Glutamatergic neuron (in vitro differentiated cells): ENCODE measurements at regions not wholly inside any gene's neighbourhood (a gene's known extent, or its start where the extent isn't known, plus 50 kb on each side); places are given as distances from the start of the nearest gene placed in this dataset.

Experiments used
- DNase-seq: peaks from one replicate; pipeline ENCODE4 v3.0.0; 2022
- H3K27ac Mint-ChIP-seq: one replicate; pipeline ENCODE4 v1.8.0; 2020; ENCODE audit warnings: mild to moderate bottlenecking, mixed read lengths, inconsistent platforms; ENCODE audit not compliant: unreplicated experiment
- H3K27me3 Mint-ChIP-seq: one replicate; pipeline ENCODE4 v1.8.0; 2020; ENCODE audit warnings: mild to moderate bottlenecking, moderate library complexity, mixed read lengths, inconsistent platforms; ENCODE audit not compliant: unreplicated experiment
- H3K36me3 Mint-ChIP-seq: one replicate; pipeline ENCODE4 v1.8.0; 2020; ENCODE audit warnings: mild to moderate bottlenecking, mixed read lengths, inconsistent platforms; ENCODE audit not compliant: unreplicated experiment
- H3K4me1 Mint-ChIP-seq: one replicate; pipeline ENCODE4 v1.8.0; 2020; ENCODE audit warnings: mild to moderate bottlenecking, low read depth, mixed read lengths, inconsistent platforms; ENCODE audit not compliant: unreplicated experiment
- H3K4me3 Mint-ChIP-seq: one replicate; pipeline ENCODE4 v1.8.0; 2020; ENCODE audit warnings: mild to moderate bottlenecking, mixed read lengths, inconsistent platforms; ENCODE audit not compliant: unreplicated experiment
- H3K9me3 Mint-ChIP-seq: one replicate; pipeline ENCODE4 v1.8.0; 2020; ENCODE audit warnings: mild to moderate bottlenecking, moderate library complexity, mixed read lengths, inconsistent platforms; ENCODE audit not compliant: unreplicated experiment
- TF ChIP-seq, protein P1 (sequence below): fragments of 200-600 bp; sonication (generic); IDR thresholded peaks from one replicate; pipeline ENCODE4 v1.5.0; 2021; ENCODE audit not compliant: partially characterized antibody, unreplicated experiment

DNA sequence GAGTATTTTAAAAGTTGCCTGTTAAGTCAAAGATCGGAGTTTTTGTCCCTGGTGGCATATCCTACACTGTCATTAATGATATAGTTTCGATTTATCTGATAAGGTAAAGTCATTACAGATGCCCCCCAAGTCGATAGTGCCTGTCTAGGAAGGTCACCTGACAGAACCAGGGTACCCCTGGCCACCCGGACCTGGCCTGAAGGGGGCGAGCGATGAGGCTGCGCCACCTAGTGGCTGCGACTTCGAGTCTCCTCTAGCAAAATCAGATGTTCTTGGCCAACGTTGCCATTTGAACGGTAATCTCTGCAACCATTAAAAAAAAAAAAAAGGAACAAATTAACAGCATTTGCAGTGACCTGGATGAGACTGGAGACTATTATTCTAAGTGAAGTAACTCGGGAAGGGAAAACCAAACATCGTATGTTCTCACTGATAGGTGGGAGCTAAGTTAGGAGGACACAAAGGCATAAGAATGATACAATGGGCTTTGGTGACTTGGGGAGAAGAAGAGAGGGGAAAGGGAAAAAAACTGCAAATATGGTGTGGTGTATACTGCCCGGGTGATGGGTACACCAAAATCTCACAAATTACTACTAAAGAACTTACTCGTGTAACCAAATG lies 565.1 kb downstream of the LIG4 start:
- TF ChIP-seq, protein P1, sequence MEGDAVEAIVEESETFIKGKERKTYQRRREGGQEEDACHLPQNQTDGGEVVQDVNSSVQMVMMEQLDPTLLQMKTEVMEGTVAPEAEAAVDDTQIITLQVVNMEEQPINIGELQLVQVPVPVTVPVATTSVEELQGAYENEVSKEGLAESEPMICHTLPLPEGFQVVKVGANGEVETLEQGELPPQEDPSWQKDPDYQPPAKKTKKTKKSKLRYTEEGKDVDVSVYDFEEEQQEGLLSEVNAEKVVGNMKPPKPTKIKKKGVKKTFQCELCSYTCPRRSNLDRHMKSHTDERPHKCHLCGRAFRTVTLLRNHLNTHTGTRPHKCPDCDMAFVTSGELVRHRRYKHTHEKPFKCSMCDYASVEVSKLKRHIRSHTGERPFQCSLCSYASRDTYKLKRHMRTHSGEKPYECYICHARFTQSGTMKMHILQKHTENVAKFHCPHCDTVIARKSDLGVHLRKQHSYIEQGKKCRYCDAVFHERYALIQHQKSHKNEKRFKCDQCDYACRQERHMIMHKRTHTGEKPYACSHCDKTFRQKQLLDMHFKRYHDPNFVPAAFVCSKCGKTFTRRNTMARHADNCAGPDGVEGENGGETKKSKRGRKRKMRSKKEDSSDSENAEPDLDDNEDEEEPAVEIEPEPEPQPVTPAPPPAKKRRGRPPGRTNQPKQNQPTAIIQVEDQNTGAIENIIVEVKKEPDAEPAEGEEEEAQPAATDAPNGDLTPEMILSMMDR, result peak; percentile 92
- H3K4me1 Mint-ChIP-seq, result peaks cover 3% of the 10 kb centered on the region
- H3K9me3 Mint-ChIP-seq, result no peaks in the 10 kb centered on the region
- no peaks in the 10 kb centered on the region for H3K36me3 Mint-ChIP-seq
- no peak overlapping the region for H3K27ac Mint-ChIP-seq
- H3K4me3 Mint-ChIP-seq, result no peak overlapping the region
- H3K27me3 Mint-ChIP-seq, result peaks cover 2% of the 10 kb centered on the region
- DNase-seq, result peak; percentile 80

DNA sequence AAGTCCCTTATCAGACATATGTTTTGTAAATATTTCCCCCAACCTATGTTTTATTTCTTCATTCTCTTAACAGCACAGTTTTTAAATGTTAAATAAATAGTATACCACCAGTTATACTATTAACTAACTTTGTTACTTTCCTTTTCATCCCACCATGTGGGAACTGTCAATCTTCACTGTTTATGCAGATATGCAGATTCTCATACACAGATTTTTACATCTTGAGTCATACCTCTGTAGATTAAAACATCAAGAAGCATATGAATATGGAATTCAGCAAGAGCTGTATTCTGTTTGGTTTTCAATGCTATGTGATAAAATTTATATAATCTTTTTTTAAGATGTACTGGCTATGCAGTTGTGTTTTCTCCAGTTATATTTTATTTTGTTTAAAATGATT lies 566.3 kb downstream of the LIG4 start:
- peaks cover 3% of the 10 kb centered on the region for H3K4me1 Mint-ChIP-seq
- no peak overlapping the region for H3K27ac Mint-ChIP-seq
- H3K4me3 Mint-ChIP-seq, result no peak overlapping the region
- no peak for DNase-seq
- peaks cover 2% of the 10 kb centered on the region for H3K27me3 Mint-ChIP-seq
- no peaks in the 10 kb centered on the region for H3K9me3 Mint-ChIP-seq
- H3K36me3 Mint-ChIP-seq, result no peaks in the 10 kb centered on the region
- TF ChIP-seq, protein P1, result no peak

DNA sequence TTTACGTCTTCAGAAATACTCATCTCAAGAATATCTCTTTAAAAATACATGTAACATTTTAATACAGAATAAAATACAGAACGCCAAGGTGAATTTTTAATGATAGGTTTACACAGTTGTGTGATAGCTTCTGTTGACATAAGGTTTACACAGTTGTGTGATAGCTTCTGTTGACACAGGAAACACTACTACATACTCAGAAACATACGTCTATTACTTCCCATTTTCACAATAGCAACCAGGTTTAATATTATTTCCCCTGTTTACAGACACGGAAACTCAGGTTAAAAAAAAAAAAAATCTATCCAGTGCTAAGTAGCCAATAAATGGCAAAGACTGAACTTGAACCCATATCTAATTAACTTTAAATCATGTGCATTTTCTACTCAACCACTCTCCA lies 571.2 kb downstream of the LIG4 start:
- H3K4me3 Mint-ChIP-seq, result no peak overlapping the region

DNA sequence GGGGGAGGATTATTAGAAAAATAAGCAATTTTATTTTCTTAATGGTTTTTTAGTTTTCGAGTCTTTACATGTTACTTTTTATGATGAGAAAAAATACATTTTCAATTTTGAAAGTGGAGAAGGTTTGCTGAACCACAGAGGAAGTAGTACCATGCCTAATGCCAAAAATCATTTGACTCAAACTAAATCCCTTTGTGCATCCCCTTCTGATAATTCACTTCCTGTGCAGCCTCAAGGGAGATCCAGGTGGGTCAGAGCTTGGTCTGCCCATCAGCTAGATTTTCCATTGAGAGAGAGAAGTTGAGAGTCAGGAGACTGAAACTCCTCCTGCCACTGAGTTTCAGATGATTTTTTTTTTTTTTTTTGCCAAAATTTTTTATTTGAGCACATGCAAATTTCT lies 571.7 kb downstream of the LIG4 start:
- Mint-ChIP-seq H3K36me3 (no peaks in the 10 kb centered on the region), H3K9me3 (no peaks in the 10 kb centered on the region), H3K4me1 (peaks cover 10% of the 10 kb centered on the region), H3K4me3 (no peak overlapping the region), H3K27me3 (peaks cover 2% of the 10 kb centered on the region), H3K27ac (no peak overlapping the region)
- no peak for DNase-seq
- TF ChIP-seq, protein P1, result no peak

More for the DNA sequence above, 571.2 kb downstream of the LIG4 start:
- H3K9me3 Mint-ChIP-seq, result no peaks in the 10 kb centered on the region
- DNase-seq, result no peak
- TF ChIP-seq, protein P1, result no peak
- no peak overlapping the region for H3K27ac Mint-ChIP-seq
- no peaks in the 10 kb centered on the region for H3K36me3 Mint-ChIP-seq
- H3K4me1 Mint-ChIP-seq, result peaks cover 10% of the 10 kb centered on the region
- peaks cover 2% of the 10 kb centered on the region for H3K27me3 Mint-ChIP-seq

DNA sequence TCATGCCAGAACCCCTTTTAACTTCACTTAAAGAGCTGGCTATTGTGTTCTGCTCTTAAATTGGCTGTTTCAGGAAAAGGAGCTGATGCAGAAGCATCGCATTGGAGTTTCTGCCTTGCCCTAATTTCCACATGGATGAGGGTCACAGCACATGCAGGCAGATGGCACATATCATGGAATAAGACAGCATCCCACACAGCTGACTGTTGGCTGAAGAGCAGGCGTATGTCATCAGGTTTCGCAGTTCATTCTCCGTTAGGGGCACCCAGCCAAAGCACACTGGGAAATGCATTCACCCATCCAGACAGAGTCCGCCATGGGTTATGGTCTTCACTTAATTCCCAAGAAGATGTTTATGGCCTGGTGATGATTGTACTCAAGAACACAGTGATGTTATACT lies 572.5 kb downstream of the LIG4 start:
- no peaks in the 10 kb centered on the region for H3K36me3 Mint-ChIP-seq
- peaks cover 10% of the 10 kb centered on the region for H3K4me1 Mint-ChIP-seq
- peak; percentile 27 for DNase-seq
- no peaks in the 10 kb centered on the region for H3K27me3 Mint-ChIP-seq
- TF ChIP-seq, protein P1, result no peak
- peak overlapping the region; percentile 65 for H3K27ac Mint-ChIP-seq
- no peaks in the 10 kb centered on the region for H3K9me3 Mint-ChIP-seq
- H3K4me3 Mint-ChIP-seq, result peak overlapping the region; percentile 16
